HL-60 (cell line): ENCODE measurements at regions not wholly inside any gene's neighbourhood (a gene's known extent, or its start where the extent isn't known, plus 50 kb on each side); places are given as distances from the start of the nearest gene placed in this dataset.

Experiments
- CTCF ChIP-seq: IDR thresholded peaks from one replicate; pipeline ENCODE4 v1.5.1; 2011; ENCODE audit warnings: low read length, control low read depth, inconsistent platforms; ENCODE audit not compliant: insufficient read depth
- REST ChIP-seq: IDR thresholded peaks from 2 replicates; pipeline ENCODE4 v1.6.1; 2012; ENCODE audit warnings: low read depth; ENCODE audit not compliant: insufficient replicate concordance

- TF ChIP-seq CTCF (no peak), REST (no peak)
These were observed 215.6 kb downstream of the SLC6A15 start for GRCh38 chr12:84696908-84697540.
